GM18907 (cell line): ENCODE measurements at regions not wholly inside any gene's neighbourhood (a gene's known extent, or its start where the extent isn't known, plus 50 kb on each side); places are given as distances from the start of the nearest gene placed in this dataset.

Experiments
- ATAC-seq: cut with Tn5 transposase; IDR thresholded peaks from one replicate; pipeline ENCODE4 v1.9.1; 2021; ENCODE audit warnings: mild to moderate bottlenecking, moderate library complexity; ENCODE audit not compliant: unreplicated experiment

GRCh38 chr4:79472693-79473438, 64.8 kb upstream of the GK2 start:
- ATAC-seq, result no peak

GRCh38 chr4:79472036-79472435, 64.0 kb upstream of the GK2 start:
- no peak for ATAC-seq

GRCh38 chr4:79471309-79471708, 63.3 kb upstream of the GK2 start:
- ATAC-seq, result no peak

- no peak for ATAC-seq
Observed at GRCh38 chr4:79467246-79467932, 59.4 kb upstream of the GK2 start.

- ATAC-seq, result no peak
Observed at GRCh38 chr4:79466621-79467020, 58.6 kb upstream of the GK2 start.
